ENCODE measurements at regions not wholly inside any gene's neighbourhood (a gene's known extent, or its start where the extent isn't known, plus 50 kb on each side); places are given as distances from the start of the nearest gene placed in this dataset.
"Not testable (repeated sequence)": the region's sequence is repeated elsewhere in the genome, so short reads cannot be mapped to it uniquely, and the experiment has no call there.

- TF ChIP-seq, protein P1, sequence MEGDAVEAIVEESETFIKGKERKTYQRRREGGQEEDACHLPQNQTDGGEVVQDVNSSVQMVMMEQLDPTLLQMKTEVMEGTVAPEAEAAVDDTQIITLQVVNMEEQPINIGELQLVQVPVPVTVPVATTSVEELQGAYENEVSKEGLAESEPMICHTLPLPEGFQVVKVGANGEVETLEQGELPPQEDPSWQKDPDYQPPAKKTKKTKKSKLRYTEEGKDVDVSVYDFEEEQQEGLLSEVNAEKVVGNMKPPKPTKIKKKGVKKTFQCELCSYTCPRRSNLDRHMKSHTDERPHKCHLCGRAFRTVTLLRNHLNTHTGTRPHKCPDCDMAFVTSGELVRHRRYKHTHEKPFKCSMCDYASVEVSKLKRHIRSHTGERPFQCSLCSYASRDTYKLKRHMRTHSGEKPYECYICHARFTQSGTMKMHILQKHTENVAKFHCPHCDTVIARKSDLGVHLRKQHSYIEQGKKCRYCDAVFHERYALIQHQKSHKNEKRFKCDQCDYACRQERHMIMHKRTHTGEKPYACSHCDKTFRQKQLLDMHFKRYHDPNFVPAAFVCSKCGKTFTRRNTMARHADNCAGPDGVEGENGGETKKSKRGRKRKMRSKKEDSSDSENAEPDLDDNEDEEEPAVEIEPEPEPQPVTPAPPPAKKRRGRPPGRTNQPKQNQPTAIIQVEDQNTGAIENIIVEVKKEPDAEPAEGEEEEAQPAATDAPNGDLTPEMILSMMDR (IDR thresholded peaks at IDR 0.05; ENCODE audit: low read depth, low read length) = no peak
- no peak overlapping the region for H3K4me3 ChIP-seq (ENCODE audit: low read depth, low read length)
Measured at GRCh38 chr14:51462706-51463105, 189.0 kb upstream of the FRMD6 start.

DNA sequence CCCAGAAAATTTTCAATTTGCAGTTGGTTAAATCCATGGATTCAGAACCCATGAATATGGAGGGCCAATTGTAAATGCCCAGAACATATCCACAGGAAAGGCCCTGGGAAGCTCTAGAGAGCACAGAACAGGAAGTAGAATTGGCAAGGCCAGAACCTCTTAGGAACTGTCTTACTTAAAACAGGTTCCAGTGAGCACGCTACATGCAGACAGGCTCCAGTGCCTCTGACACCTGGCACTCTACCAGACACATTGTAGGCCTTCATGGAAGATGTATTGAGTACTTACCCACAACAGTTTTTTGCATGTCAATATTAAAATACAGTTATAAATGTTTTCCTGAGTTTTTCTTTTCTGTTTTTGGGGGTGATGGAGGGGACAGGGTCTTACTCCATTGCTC, 188.2 kb upstream of the FRMD6 start:
- H3K4me3 ChIP-seq (ENCODE audit: low read depth, low read length) = no peak overlapping the region
- TF ChIP-seq, protein P1 (IDR thresholded peaks at IDR 0.05; ENCODE audit: low read depth, low read length) = no peak

DNA sequence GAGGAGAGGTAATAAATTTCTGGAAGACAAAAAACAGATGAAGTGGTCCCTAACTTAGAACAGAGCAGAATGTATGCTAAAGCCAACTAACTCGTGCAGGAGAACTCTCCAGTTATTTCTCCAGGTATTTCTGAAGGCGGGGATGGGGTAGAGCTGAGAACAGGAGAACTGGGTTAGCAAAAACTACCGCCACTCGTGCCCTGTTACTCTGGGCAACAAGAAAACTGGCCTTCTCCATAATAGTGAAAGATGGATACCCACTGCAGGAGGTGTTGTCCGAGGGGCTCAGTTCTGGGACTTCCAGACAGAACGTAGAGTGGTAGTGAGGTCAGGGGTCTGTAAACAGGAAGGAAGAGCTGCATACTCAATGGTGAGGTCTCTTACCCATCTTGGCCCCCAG, 187.3 kb upstream of the FRMD6 start:
- TF ChIP-seq, protein P1 (IDR thresholded peaks at IDR 0.05; ENCODE audit: low read depth, low read length) = no peak
- no peak overlapping the region for H3K4me3 ChIP-seq (ENCODE audit: low read depth, low read length)

DNA sequence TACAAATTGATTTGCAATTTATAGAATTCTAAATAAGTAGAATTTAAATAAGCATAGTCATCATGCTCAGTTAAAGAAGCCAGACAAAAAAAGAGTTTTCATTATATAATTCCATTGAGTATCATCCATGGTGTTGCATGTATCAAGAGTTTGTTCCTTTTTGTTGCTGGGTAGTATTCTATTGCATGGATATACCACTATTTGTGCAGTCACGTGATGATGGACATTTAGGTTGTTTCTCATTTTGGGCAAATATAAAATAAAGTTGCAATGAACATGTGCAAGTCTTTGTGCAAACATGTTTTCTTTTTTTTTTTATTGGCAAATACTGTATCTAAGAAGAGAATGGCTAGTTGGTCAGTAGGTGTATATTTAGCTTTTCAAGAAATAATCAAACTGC, 186.2 kb upstream of the FRMD6 start:
- H3K4me3 ChIP-seq (ENCODE audit: low read depth, low read length) = no peak overlapping the region
- TF ChIP-seq, protein P1 (IDR thresholded peaks at IDR 0.05; ENCODE audit: low read depth, low read length) = no peak

- H3K4me3 ChIP-seq (ENCODE audit: low read depth, low read length) = not testable (repeated sequence)
Measured at GRCh38 chr14:51467392-51467791, 184.3 kb upstream of the FRMD6 start.

DNA sequence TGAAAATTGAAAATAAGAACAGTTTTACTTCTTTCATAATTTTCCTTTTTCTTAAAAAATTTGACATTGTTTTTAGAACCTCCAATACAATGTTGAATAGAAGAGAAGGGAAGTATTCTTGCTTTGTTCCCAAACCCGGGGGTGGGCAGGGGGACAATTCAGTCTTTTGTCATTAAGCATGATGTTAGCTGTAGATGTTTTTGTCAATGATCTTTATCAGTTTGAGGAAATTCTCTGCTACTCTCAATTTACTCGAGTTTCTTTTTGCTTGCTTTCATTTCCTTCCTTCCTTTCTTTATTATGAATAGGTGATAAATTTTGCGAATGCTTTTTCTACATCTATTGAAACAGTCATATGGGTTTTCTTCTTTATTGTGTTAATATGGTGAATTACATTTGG, 183.2 kb upstream of the FRMD6 start:
- TF ChIP-seq, protein P1 (IDR thresholded peaks at IDR 0.05; ENCODE audit: low read depth, low read length) = no peak

DNA sequence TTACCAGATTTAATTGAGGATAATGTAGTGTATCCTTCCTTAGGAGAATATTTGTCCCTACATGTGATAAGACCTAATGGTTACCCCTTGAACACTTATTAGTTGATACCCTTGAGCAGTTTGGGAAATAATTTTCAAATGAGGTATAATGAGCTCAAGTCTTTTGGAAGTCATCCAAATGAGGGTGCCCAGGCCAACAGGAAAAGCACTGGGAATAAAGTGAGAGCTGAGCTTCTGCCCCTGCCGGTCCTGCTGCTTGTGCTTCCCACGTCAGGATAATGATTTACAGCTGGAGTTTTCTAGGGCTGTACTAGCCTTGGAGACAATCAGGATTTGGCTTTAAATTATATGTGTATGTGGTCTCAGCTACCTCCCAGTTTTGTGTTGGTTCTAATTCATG, 178.8 kb upstream of the FRMD6 start:
- TF ChIP-seq, protein P1 (IDR thresholded peaks at IDR 0.05; ENCODE audit: low read depth, low read length) = no peak
- no peak overlapping the region for H3K4me3 ChIP-seq (ENCODE audit: low read depth, low read length)

More for the DNA sequence above, 183.2 kb upstream of the FRMD6 start:
- H3K4me3 ChIP-seq (ENCODE audit: low read depth, low read length) = no peak overlapping the region

DNA sequence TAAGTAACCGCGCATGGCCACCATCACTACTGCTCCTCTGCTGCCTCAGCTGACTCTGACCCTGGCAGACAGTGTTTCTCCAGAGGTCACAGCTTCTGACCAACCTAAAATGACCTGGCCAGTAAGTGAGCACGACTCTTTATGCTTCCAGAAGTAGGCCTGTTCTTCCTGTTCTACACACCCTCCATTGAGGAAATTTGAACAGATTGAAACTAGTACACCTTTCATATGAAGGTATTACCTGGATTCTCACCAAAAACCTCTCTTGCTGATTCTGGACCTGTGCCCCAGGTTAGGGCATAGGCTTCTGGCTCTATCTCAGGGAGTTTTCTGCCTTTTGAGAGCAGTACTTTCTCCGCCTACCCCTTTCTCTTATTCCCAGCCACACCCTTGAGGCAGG, 178.4 kb upstream of the FRMD6 start:
- TF ChIP-seq, protein P1 (IDR thresholded peaks at IDR 0.05; ENCODE audit: low read depth, low read length) = no peak
- H3K4me3 ChIP-seq (ENCODE audit: low read depth, low read length) = no peak overlapping the region
